Spleen (tissue), 11 donors: ENCODE measurements at regions not wholly inside any gene's neighbourhood (a gene's known extent, or its start where the extent isn't known, plus 50 kb on each side); places are given as distances from the start of the nearest gene placed in this dataset.

Source experiments
- DNase-seq: peaks from one replicate; pipeline ENCODE4 v3.0.0-alpha.2; 2020
- H3K27ac ChIP-seq, 8 donors: fragments of 200-600 bp; sonication (generic) in 7 of 8; 1 replicate in 4 of 8; 2 replicates in 4 of 8; pipeline versions ENCODE4 v1.5.0 to v1.8.0; 2016 to 2021; ENCODE audit warnings: inconsistent platforms in 4 of 8, mild to moderate bottlenecking in 4 of 8, moderate library complexity in 1 of 8
- H3K27me3 ChIP-seq, 7 donors: fragments of 200-600 bp; sonication (generic) in 6 of 7; replicated peaks in 1 of 7; 1 replicate in 4 of 7; 2 replicates in 3 of 7; pipeline versions ENCODE4 v1.5.0 to v1.8.0; 2016 to 2021; ENCODE audit warnings: inconsistent platforms in 3 of 7, mild to moderate bottlenecking in 1 of 7
- H3K36me3 ChIP-seq, 6 donors: fragments of 200-600 bp; sonication (generic) in 5 of 6; 1 replicate in 4 of 6; 2 replicates in 2 of 6; pipeline versions ENCODE4 v1.5.0 to v1.8.0; 2016 to 2021; ENCODE audit warnings: inconsistent platforms in 2 of 6
- H3K4me1 ChIP-seq, 6 donors: fragments of 200-600 bp; sonication (generic) in 5 of 6; 1 replicate in 3 of 6; 2 replicates in 3 of 6; pipeline versions ENCODE4 v1.5.0 to v1.8.0; 2016 to 2021; ENCODE audit warnings: inconsistent platforms in 3 of 6
- H3K4me3 ChIP-seq, 8 donors: fragments of 200-600 bp; sonication (generic) in 7 of 8; 1 replicate in 4 of 8; 2 replicates in 4 of 8; pipeline versions ENCODE4 v1.5.0 to v1.8.0; 2016 to 2021; ENCODE audit warnings: inconsistent platforms in 4 of 8, mild to moderate bottlenecking in 4 of 8, moderate library complexity in 2 of 8
- H3K9me3 ChIP-seq, 8 donors: fragments of 200-600 bp; sonication (generic) in 7 of 8; 1 replicate in 4 of 8; 2 replicates in 4 of 8; pipeline versions ENCODE4 v1.5.0 to v1.8.0; 2016 to 2021; ENCODE audit warnings: inconsistent platforms in 4 of 8
- CTCF ChIP-seq, 11 experiments: fragments of 200-600 bp in 7 of 11; fragments of 450-650 bp in 4 of 11; sonication (generic) in 4 of 11; IDR thresholded peaks in 8 of 11; conservative IDR thresholded peaks in 3 of 11; 1 replicate in 7 of 11; 2 replicates in 4 of 11; pipeline versions ENCODE4 v1.4.0 to v1.8.0; 2016 to 2021; ENCODE audit warnings: antibody characterized with exemption in 11 of 11, inconsistent platforms in 4 of 11, mild to moderate bottlenecking in 1 of 11
- POLR2A ChIP-seq, 3 donors: fragments of 450-650 bp; IDR thresholded peaks; one replicate each; pipeline ENCODE4 v1.5.1; 2017; ENCODE audit warnings: antibody characterized with exemption in 3 of 3, mild to moderate bottlenecking in 1 of 3
- POLR2AphosphoS5 ChIP-seq, 3 donors: sonication (generic); formaldehyde crosslinking; IDR thresholded peaks; one replicate each; pipeline ENCODE4 v1.5.1; 2017; ENCODE audit warnings: antibody characterized with exemption in 3 of 3
- WGBS, 5 donors: extraction: QIAGEN DNeasy Blood & Tissue Kit in 3 of 5; methylation state at CpG; one replicate each; pipeline versions ENCODE4 v1.1.5 to v1.1.7; 2013 to 2018; 5-methylcytosine and 5-hydroxymethylcytosine counted together
- intact Hi-C: fragments of 100-400 bp; cut with DNase I; formaldehyde crosslinking; loops from one replicate; pipeline ENCODE4 v1.15.0; 2023; ENCODE audit warnings: low total_unique reads
- donor health status: healthy with polysubstance abuse.
- donor health status: DM: no; HTN: no; CAD: no; lungs with moderate emphysema.
- donor health status: DM: no; HTN: no; CAD: no.
- donor health status: Bipolar disorder and iron deficiency.
- donor health status: healthy.
- donor health status: DM: no; HTN: no; CAD: no.
- donor health status: DM: yes; HTN: yes; CAD: no.

DNA sequence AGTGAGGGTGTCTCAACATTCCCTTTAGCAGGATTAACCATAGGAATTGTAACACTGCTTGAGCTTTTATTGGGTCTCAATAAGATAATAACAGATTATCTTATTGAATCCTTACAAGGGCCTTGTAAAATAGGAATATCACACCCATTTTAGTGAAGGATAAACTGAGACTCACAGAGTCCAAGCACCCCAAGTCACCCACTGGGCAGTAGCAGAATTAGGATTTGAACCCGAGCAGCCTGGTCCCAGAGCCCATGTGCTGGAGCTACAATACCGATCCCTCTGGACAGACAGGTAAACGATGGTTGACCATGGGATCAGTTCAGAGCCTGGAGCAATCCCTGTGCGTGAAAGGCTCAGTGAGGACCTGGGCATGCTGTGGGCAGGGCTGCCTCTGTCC is 56.3 kb upstream of the MRPS22 start:
- intact Hi-C loops, result no loop called here
- TF ChIP-seq POLR2A (IDR thresholded peaks at IDR 0.05) (no peak), CTCF (IDR thresholded peaks at IDR 0.05 in 8 of 11, conservative IDR thresholded peaks at IDR 0.05 in 3 of 11) (no peak), POLR2AphosphoS5 (IDR thresholded peaks at IDR 0.05) (no peak)
- WGBS, 5 donors, result 83 to 93% (median 91%) methylated on average over 3 to 4 of the region's 4 CpGs

DNA sequence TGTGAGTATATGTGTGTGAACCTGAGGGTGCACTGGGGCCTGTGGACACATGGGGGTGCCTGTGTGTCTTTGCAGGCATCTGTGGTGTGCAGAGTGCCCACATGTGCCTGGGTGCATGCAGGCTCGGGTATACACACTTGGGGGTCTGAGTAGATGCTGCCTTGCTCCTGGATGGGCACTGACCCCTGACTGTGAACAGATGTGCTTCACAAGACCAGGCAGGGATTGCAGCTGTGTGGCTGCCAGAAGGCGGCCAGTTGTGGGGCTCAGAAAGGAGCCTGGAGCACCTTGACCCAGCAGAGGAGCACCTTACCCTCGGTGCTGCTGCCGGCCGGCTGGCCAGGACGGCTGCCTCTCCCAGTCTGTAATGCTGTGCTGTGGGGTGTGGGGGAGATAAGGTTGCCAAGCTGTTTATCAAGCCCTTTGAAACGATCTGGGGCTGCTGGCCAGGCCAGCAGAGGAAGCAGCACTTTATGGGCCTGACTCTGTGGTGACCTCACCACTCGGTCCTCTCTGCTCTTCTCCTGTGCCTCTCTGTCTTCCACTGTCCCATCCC is 55.5 kb upstream of the MRPS22 start:
- WGBS, 5 donors, result 40 to 67% (median 65%) methylated on average over 8 of the region's 8 CpGs
- no peak overlapping the region for H3K4me3 ChIP-seq
- no peak overlapping the region for H3K27ac ChIP-seq
- no peaks in the 10 kb centered on the region for H3K9me3 ChIP-seq
- H3K27me3 ChIP-seq, result no peaks in the 10 kb centered on the region
- DNase-seq, result no peak
- intact Hi-C loops, result no loop called here
- no peaks in the 10 kb centered on the region for H3K4me1 ChIP-seq
- no peaks in the 10 kb centered on the region for H3K36me3 ChIP-seq
- TF ChIP-seq POLR2AphosphoS5 (IDR thresholded peaks at IDR 0.05) (no peak), POLR2A (IDR thresholded peaks at IDR 0.05) (no peak), CTCF (IDR thresholded peaks at IDR 0.05 in 8 of 11, conservative IDR thresholded peaks at IDR 0.05 in 3 of 11) (no peak)

More for the DNA sequence above, 56.3 kb upstream of the MRPS22 start:
- H3K36me3 ChIP-seq, result no peaks in the 10 kb centered on the region
- H3K9me3 ChIP-seq, result no peaks in the 10 kb centered on the region
- H3K27me3 ChIP-seq, result no peaks in the 10 kb centered on the region
- no peaks in the 10 kb centered on the region for H3K4me1 ChIP-seq
- H3K4me3 ChIP-seq, result no peak overlapping the region
- H3K27ac ChIP-seq, result no peak overlapping the region
- no peak for DNase-seq

DNA sequence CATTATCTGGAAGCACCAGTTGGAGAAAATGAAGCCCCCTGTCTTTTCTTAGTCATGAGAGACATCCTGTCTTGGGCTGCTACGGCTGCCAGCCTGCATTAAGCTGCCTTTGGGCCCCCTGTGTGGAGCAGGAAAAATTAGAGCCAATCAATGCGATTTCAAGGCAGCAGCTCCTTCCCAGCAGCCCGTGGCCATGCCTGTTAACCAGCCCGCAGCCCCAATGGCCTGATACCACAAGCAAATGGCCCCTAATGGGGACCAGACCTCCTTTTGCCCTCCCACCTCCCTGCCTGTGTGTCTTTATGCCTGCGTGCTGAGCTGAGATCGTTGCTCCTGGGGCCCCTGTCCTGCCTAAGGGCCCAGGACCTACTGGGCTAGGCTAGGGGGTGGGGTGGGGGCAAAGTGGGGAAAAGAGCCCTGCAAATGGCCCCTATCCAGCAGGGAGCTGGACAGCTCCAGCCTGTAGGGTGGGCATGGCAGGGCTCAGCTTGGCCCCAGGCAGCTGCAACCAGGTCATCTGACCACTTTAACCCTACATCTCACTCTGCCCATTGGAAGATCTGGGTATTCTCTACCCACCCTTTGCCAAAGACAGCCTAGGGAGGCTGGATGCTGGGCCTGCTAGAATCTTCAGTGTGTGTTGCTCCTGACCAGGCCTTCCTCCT is 53.8 kb upstream of the MRPS22 start:
- 78 to 84% (median 81%) methylated on average over 5 to 6 of the region's 6 CpGs for WGBS, 5 donors

More for the DNA sequence above, 53.8 kb upstream of the MRPS22 start:
- DNase-seq, result no peak
- H3K27me3 ChIP-seq, result no peaks in the 10 kb centered on the region
- intact Hi-C loops, result no loop called here
- no peaks in the 10 kb centered on the region for H3K9me3 ChIP-seq
- H3K4me3 ChIP-seq, result no peak overlapping the region
- no peak overlapping the region for H3K27ac ChIP-seq
- H3K36me3 ChIP-seq, result no peaks in the 10 kb centered on the region
- TF ChIP-seq POLR2AphosphoS5 (IDR thresholded peaks at IDR 0.05), result no peak
- no peak for TF ChIP-seq CTCF (IDR thresholded peaks at IDR 0.05 in 8 of 11, conservative IDR thresholded peaks at IDR 0.05 in 3 of 11)
- TF ChIP-seq POLR2A (IDR thresholded peaks at IDR 0.05), result no peak
- no peaks in the 10 kb centered on the region for H3K4me1 ChIP-seq
